OCI-LY7 (cell line): ENCODE measurements at regions not wholly inside any gene's neighbourhood (a gene's known extent, or its start where the extent isn't known, plus 50 kb on each side); places are given as distances from the start of the nearest gene placed in this dataset.

Experiments
- BruUV-seq: library from RNA; stranded (reverse); fragments of 400-500 nt; replicated peaks from 2 replicates; lab custom pipeline; 2021; lab: Mats Ljungman, UMichigan
- CTCF ChIA-PET: fragments of 300-600 bp; sonication (Branson Sonifier 250); formaldehyde crosslinking; loops from one replicate; lab custom pipeline; 2022; ENCODE audit warnings: antibody characterized with exemption; ENCODE audit not compliant: unreplicated experiment; lab: Charles Lee
- POLR2A ChIA-PET: fragments of 300-600 bp; sonication (Branson Sonifier 250); formaldehyde crosslinking; loops from one replicate; lab custom pipeline; 2022; ENCODE audit warnings: antibody characterized with exemption; lab: Charles Lee
- DNase-seq: peaks from one replicate; pipeline ENCODE4 v3.0.0-alpha.2; 2015; ENCODE audit warnings: low spot score
- H2AFZ ChIP-seq: fragments of 200-600 bp; sonication (generic), shearing (Covaris generic); 2 replicates; pipeline ENCODE4 v1.6.1; 2014; ENCODE audit warnings: mild to moderate bottlenecking, antibody characterized with exemption, low read length, moderate library complexity
- H3K27ac ChIP-seq: fragments of 200-600 bp; sonication (generic); 2 replicates; pipeline ENCODE4 v1.5.1; 2014; ENCODE audit warnings: mixed run types, low read depth, mild to moderate bottlenecking, moderate library complexity, low read length, inconsistent platforms; ENCODE audit not compliant: poor library complexity, severe bottlenecking
- H3K36me3 ChIP-seq: fragments of 200-600 bp; sonication (generic); 2 replicates; pipeline ENCODE4 v1.6.1; 2014; ENCODE audit warnings: mild to moderate bottlenecking, antibody characterized with exemption, low read length, moderate library complexity, mixed read lengths; ENCODE audit not compliant: insufficient read depth
- H3K4me1 ChIP-seq: fragments of 200-600 bp; sonication (generic); 2 replicates; pipeline ENCODE4 v1.5.1; 2014; ENCODE audit warnings: mild to moderate bottlenecking, low read length; ENCODE audit not compliant: insufficient read depth, poor library complexity, severe bottlenecking
- H3K4me2 ChIP-seq: fragments of 200-600 bp; sonication (generic); 2 replicates; pipeline ENCODE4 v1.6.1; 2014; ENCODE audit warnings: mild to moderate bottlenecking, low read length
- H3K4me3 ChIP-seq: fragments of 200-600 bp; sonication (generic); 2 replicates; pipeline ENCODE4 v1.5.1; 2014; ENCODE audit warnings: mild to moderate bottlenecking, low read depth, low read length; ENCODE audit not compliant: poor library complexity, severe bottlenecking
- H3K79me2 ChIP-seq: fragments of 200-600 bp; sonication (generic); 2 replicates; pipeline ENCODE4 v1.6.1; 2016; ENCODE audit warnings: low read depth, mild to moderate bottlenecking, low read length, moderate library complexity, mixed read lengths; ENCODE audit not compliant: insufficient read depth
- H3K9me2 ChIP-seq: fragments of 200-600 bp; sonication (generic); 2 replicates; pipeline ENCODE4 v1.6.1; 2016; ENCODE audit warnings: mild to moderate bottlenecking, low read length, mixed read lengths; ENCODE audit not compliant: insufficient read depth
- H3K9me3 ChIP-seq: fragments of 200-600 bp; sonication (generic); 2 replicates; pipeline ENCODE4 v1.6.1; 2014; ENCODE audit warnings: mild to moderate bottlenecking, mixed run types, low read length, mixed read lengths
- H4K20me1 ChIP-seq: fragments of 200-600 bp; sonication (generic); 2 replicates; pipeline ENCODE4 v1.6.1; 2014; ENCODE audit warnings: mild to moderate bottlenecking, antibody characterized with exemption, low read length, moderate library complexity, mixed read lengths; ENCODE audit not compliant: insufficient read depth
- CTCF ChIP-seq: fragments of 200-600 bp; sonication (generic); conservative IDR thresholded peaks from 2 replicates; pipeline ENCODE4 v1.5.1; 2014; ENCODE audit warnings: mild to moderate bottlenecking, antibody characterized with exemption, low read length, moderate library complexity, mixed read lengths
- EZH2phosphoT487 ChIP-seq: fragments of 200-600 bp; sonication (generic); IDR thresholded peaks from 2 replicates; pipeline ENCODE4 v1.6.1; 2018; ENCODE audit warnings: low read depth, borderline replicate concordance, mild to moderate bottlenecking, mixed run types, antibody characterized with exemption, low read length, moderate library complexity, mixed read lengths
- intact Hi-C: fragments of 100-400 bp; cut with micrococcal nuclease; formaldehyde crosslinking; loops from one replicate; pipeline ENCODE4 v1.10.0; 2022; ENCODE audit not compliant: unreplicated experiment

- Histone ChIP-seq H2AFZ (no peak overlapping the region), H3K79me2 (no peaks in the 10 kb centered on the region), H3K4me3 (no peak overlapping the region), H3K9me2 (no peaks in the 10 kb centered on the region), H3K9me3 (no peaks in the 10 kb centered on the region), H3K4me2 (no peak overlapping the region), H4K20me1 (no peaks in the 10 kb centered on the region), H3K4me1 (no peaks in the 10 kb centered on the region), H3K36me3 (no peaks in the 10 kb centered on the region), H3K27ac (no peak overlapping the region)
- TF ChIP-seq CTCF: no peak
- DNase-seq: no peak
- CTCF ChIA-PET: no interaction called here
- BruUV-seq: no TSS peak
- POLR2A ChIA-PET: no interaction called here
- intact Hi-C loops: no loop called here
Observed at GRCh38 chr5:2298781-2299180, 416.1 kb upstream of the IRX4 start.

- Histone ChIP-seq H2AFZ (no peak overlapping the region), H3K4me3 (no peak overlapping the region), H4K20me1 (no peaks in the 10 kb centered on the region), H3K36me3 (no peaks in the 10 kb centered on the region), H3K9me3 (no peaks in the 10 kb centered on the region), H3K79me2 (no peaks in the 10 kb centered on the region), H3K9me2 (no peaks in the 10 kb centered on the region), H3K4me1 (no peaks in the 10 kb centered on the region), H3K27ac (no peak overlapping the region), H3K4me2 (no peak overlapping the region)
- intact Hi-C loops: no loop called here
- DNase-seq: no peak
- TF ChIP-seq CTCF (no peak), EZH2phosphoT487 (no peak)
- POLR2A ChIA-PET: no interaction called here
- CTCF ChIA-PET: no interaction called here
- no TSS peak for BruUV-seq
Observed at GRCh38 chr5:2297991-2298390, 415.3 kb upstream of the IRX4 start.

- DNase-seq: no peak
- no peak overlapping the region for H3K4me3 ChIP-seq
- no peaks in the 10 kb centered on the region for H4K20me1 ChIP-seq
- intact Hi-C loops: no loop called here
- H3K79me2 ChIP-seq: no peaks in the 10 kb centered on the region
- POLR2A ChIA-PET: no interaction called here
- H3K4me2 ChIP-seq: no peak overlapping the region
- no peaks in the 10 kb centered on the region for H3K9me2 ChIP-seq
- no peaks in the 10 kb centered on the region for H3K36me3 ChIP-seq
- no peaks in the 10 kb centered on the region for H3K9me3 ChIP-seq
- TF ChIP-seq EZH2phosphoT487: no peak
- CTCF ChIA-PET: no interaction called here
- H3K4me1 ChIP-seq: no peaks in the 10 kb centered on the region
- no peak overlapping the region for H2AFZ ChIP-seq
- no TSS peak for BruUV-seq
- no peak overlapping the region for H3K27ac ChIP-seq
Observed at GRCh38 chr5:2295476-2295875, 412.8 kb upstream of the IRX4 start.
